Right lobe of liver (tissue), 6 donors: ENCODE measurements at regions not wholly inside any gene's neighbourhood (a gene's known extent, or its start where the extent isn't known, plus 50 kb on each side); places are given as distances from the start of the nearest gene placed in this dataset.

Experiments used
- ATAC-seq, 4 donors: fragments of 200-7000 bp; cut with Tn5 transposase; one replicate each; pipeline ENCODE4 v1.9.1; 2020; ENCODE audit warnings: mild to moderate bottlenecking in 4 of 4, moderate library complexity in 4 of 4
- DNase-seq, 3 donors: peaks; one replicate each; pipeline ENCODE4 v3.0.0-alpha.2; 2020
- H3K27ac ChIP-seq, 3 donors: fragments of 200-600 bp; one replicate each; pipeline ENCODE4 v1.8.0; 2022
- H3K27me3 ChIP-seq, 2 donors: fragments of 200-600 bp; one replicate each; pipeline ENCODE4 v1.8.0; 2022
- H3K36me3 ChIP-seq, 4 donors: fragments of 200-600 bp; sonication (generic) in 1 of 4; one replicate each; pipeline versions ENCODE4 v1.5.1 to v1.8.0; 2017 to 2022; ENCODE audit warnings: control low read depth in 1 of 4
- H3K4me1 ChIP-seq, 4 donors: fragments of 200-600 bp; sonication (generic) in 1 of 4; one replicate each; pipeline versions ENCODE4 v1.5.1 to v1.8.0; 2017 to 2022; ENCODE audit warnings: control low read depth in 1 of 4
- H3K4me3 ChIP-seq, 3 donors: fragments of 200-600 bp; one replicate each; pipeline ENCODE4 v1.8.0; 2022
- H3K9me3 ChIP-seq, 4 donors: fragments of 200-600 bp; sonication (generic) in 1 of 4; one replicate each; pipeline versions ENCODE4 v1.5.1 to v1.8.0; 2017 to 2022; ENCODE audit warnings: control low read depth in 1 of 4
- CTCF ChIP-seq, 4 donors: fragments of 200-600 bp in 3 of 4; fragments of 450-650 bp in 1 of 4; IDR thresholded peaks; one replicate each; pipeline versions ENCODE4 v1.5.1 to v1.8.0; 2016 to 2022; ENCODE audit warnings: antibody characterized with exemption in 4 of 4, mild to moderate bottlenecking in 2 of 4
- POLR2A ChIP-seq: fragments of 450-650 bp; IDR thresholded peaks from one replicate; pipeline ENCODE4 v1.6.1; 2017; ENCODE audit warnings: antibody characterized with exemption, mild to moderate bottlenecking
- WGBS: methylation state at CpG from one replicate; pipeline ENCODE4 v1.1.6; 2018; ENCODE audit warnings: low coverage, low lambda C conversion rate; ENCODE audit not compliant: insufficient coverage; ENCODE audit errors: missing lambda C conversion rate; 5-methylcytosine and 5-hydroxymethylcytosine counted together
- intact Hi-C, 2 donors: fragments of 100-400 bp; cut with DNase I; formaldehyde crosslinking; loops; one replicate each; pipeline versions ENCODE4 v1.11.2 to v1.14.1; 2022
- donor health status: DM: no; HTN: yes; CAD: no.
- donor health status: DM: no; HTN: no; CAD: no.
- donor health status: DM: no; HTN: no; CAD: no.
- donor health status: DM: no; HTN: yes; CAD: no.
- donor health status: DM: no; HTN: yes; CAD: no.

DNA sequence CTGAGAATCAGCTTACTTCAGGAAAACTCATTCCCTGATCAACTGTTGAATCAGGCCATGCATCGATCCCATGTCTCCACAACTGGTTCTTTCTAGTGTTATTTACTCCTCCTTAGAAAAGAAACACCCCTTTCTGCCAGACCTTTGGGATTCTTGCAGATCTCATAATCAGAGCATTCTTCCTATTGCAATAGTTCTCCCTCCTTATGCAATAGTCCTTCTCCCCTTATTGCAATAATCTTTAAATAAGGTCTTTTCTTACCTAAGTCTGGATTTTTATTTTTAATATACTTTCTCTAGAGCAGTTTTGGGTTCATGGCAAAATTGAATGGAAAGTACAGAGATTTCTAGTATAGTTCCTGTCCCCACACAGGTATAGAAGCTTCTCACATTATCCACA, 141.9 kb upstream of the SGO1 start:
- no peak for DNase-seq
- TF ChIP-seq CTCF (IDR thresholded peaks at IDR 0.05) (no peak), POLR2A (no peak)
- no peak overlapping the region for H3K4me3 ChIP-seq
- no peaks in the 10 kb centered on the region for H3K4me1 ChIP-seq
- H3K27ac ChIP-seq = no peak overlapping the region
- 60% methylated on average over 1 of the region's 1 CpG for WGBS
- no peak for ATAC-seq
- no peaks in the 10 kb centered on the region for H3K36me3 ChIP-seq
- H3K9me3 ChIP-seq = no peaks in the 10 kb centered on the region
- intact Hi-C loops = no loop called here
- no peaks in the 10 kb centered on the region for H3K27me3 ChIP-seq

DNA sequence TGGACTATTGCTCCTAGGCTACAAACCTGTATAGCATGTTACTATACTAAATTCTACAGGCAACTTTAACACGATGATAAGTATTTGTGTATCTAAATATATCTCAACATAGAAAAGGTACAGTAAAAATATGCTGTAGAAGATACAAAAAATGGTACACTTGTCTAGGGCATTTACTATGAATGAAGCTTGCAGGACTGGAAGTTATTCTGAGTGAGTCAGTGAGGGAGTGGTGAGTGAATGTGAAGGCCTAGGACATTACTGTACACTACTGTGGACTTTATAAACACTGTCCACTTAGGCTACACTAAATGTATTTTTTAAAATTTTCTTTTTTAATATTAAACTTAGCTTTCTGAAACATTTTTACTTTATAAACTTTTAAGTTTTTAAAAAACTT, 140.5 kb upstream of the SGO1 start:
- H3K27ac ChIP-seq = no peak overlapping the region
- TF ChIP-seq POLR2A (no peak), CTCF (IDR thresholded peaks at IDR 0.05) (no peak)
- H3K36me3 ChIP-seq = no peaks in the 10 kb centered on the region

DNA sequence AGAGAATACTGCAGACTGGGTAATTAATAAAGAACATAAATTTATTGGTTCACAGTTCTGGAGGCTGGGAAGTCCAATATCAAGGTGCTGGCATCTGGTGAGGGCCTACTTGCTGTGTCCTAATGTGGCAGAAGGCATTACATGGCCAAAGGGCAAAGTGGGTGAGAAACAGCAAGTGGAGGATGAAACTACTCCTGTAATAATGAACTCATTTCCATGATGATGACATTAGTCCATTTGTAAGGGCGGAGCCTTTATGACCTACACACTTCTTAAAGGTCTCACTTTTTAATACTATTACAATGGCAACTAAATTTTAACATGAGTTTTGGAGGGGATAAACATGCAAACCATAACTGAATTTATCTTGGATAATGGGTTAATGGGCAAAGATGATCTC, 139.6 kb upstream of the SGO1 start:
- Histone ChIP-seq H3K36me3 (no peaks in the 10 kb centered on the region), H3K27me3 (no peaks in the 10 kb centered on the region), H3K27ac (no peak overlapping the region), H3K9me3 (no peaks in the 10 kb centered on the region), H3K4me3 (no peak overlapping the region), H3K4me1 (no peaks in the 10 kb centered on the region)
- WGBS = 100% methylated on average over 1 of the region's 1 CpG
- intact Hi-C loops = no loop called here
- DNase-seq (no peak), ATAC-seq (no peak)
- no peak for TF ChIP-seq POLR2A
- TF ChIP-seq CTCF (IDR thresholded peaks at IDR 0.05) = no peak

More for the DNA sequence above, 140.5 kb upstream of the SGO1 start:
- ATAC-seq (no peak), DNase-seq (no peak)
- Histone ChIP-seq H3K9me3 (no peaks in the 10 kb centered on the region), H3K4me3 (no peak overlapping the region), H3K27me3 (no peaks in the 10 kb centered on the region), H3K4me1 (no peaks in the 10 kb centered on the region)
- WGBS = 100% methylated on average over 1 of the region's 1 CpG
- intact Hi-C loops = no loop called here

DNA sequence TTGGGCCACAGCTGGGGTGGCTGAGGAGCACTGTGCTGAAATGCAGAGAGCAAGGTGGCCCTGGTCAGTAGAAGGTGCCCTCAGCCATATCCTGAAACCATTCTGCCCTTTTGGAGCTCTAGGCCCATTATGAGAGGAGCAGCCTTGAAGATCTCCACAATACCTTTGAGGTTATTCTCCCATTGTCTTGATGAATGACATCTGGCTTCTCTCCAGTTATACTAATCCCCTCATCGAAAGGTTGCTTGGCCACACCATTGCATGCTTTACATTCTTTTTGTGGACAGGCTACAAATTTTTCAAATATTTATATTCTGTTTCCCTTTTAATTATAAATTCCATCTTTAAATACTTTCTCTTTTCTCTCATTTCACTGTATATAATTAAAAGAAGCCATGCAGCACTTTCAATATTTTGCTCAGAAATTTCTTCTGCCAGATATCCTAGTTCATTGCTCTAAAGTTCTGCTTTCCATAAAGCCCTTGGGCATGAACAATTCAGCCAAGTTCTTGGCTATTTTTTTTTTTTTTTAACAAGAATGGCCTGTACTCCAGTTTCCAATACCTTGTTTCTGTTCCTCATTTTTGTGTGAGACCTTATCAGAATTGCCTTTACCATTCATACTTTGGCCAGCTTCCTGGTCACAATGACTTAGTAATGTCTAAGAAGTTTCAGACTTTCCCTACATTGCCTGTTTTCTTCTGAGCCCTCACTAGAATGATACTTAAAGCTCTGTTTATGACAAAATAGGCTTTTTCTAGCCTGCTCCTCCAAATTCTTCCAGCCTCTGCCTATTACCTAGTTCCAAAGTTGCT, 138.9 kb upstream of the SGO1 start:
- no peak overlapping the region for H3K4me3 ChIP-seq
- H3K27me3 ChIP-seq = no peaks in the 10 kb centered on the region
- WGBS = 82% methylated on average over 1 of the region's 1 CpG
- TF ChIP-seq POLR2A (no peak), CTCF (IDR thresholded peaks at IDR 0.05) (no peak)
- no peaks in the 10 kb centered on the region for H3K4me1 ChIP-seq
- ATAC-seq = peak in 1 of 4 donors; percentile 28
- intact Hi-C loops = no loop called here
- no peaks in the 10 kb centered on the region for H3K9me3 ChIP-seq
- no peak overlapping the region for H3K27ac ChIP-seq
- H3K36me3 ChIP-seq = no peaks in the 10 kb centered on the region
- DNase-seq = no peak
